Hypothalamus (tissue), 51 donors: ENCODE measurements at regions not wholly inside any gene's neighbourhood (a gene's known extent, or its start where the extent isn't known, plus 50 kb on each side); places are given as distances from the start of the nearest gene placed in this dataset.

Experiments
- DNase-seq, 51 donors: peaks; one replicate each; lab custom pipeline; 2025; lab: John Stamatoyannopoulos, UW

DNA sequence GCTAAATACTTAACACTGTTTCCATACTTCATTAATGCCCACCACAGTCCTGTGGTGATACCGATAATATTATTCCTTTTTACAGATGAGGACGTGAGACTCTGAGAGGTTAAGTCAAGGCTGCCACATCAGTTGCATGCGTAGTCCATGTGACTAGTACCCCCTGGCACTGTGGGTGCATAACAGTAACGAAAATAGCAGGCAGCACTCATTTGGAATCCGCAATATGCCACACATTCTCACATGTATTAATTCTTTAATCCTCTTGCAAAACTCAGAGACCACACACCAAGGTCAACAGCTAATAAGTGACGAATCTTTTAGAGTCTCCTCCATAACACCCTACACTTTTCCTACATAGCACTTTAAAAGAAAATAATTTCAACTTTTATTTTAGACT, 99.5 kb upstream of the HABP2 start:
- DNase-seq = no peak

DNA sequence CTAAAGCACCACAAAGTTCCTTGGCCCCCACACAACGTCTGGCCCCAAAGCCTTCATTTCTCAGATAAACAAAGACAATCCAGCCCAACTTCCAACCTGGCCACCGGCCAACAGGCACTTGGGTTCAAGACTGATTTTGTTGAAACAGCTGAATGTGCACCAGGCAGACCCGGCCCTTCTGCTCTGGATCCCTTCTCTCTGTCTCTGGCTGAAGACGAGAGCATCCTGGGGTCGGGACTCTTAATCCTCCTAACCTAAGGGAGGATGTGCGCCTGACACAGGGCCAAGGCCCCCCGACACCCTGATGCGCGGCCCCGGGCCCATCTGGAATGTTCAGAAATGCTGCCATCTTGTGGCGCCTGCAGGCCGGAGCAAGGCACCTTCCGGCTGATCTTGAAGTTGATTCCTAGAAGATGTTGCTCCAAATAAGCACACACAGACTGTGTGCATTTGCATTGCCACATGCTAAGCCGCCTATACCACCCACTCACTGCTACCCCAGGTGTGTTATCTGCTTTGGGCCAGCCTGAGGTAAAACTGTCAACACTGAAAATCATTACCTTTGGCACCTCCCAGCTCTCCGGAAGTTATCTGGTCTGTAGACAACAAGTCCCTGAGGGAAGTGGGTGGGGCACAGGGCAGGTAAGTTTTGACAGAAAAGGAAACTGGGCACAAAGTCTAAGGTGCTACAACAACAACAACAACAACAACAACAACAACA, 98.4 kb upstream of the HABP2 start:
- peak in 26 of 51 donors; percentile 4 to 52 (median 20) for DNase-seq

DNA sequence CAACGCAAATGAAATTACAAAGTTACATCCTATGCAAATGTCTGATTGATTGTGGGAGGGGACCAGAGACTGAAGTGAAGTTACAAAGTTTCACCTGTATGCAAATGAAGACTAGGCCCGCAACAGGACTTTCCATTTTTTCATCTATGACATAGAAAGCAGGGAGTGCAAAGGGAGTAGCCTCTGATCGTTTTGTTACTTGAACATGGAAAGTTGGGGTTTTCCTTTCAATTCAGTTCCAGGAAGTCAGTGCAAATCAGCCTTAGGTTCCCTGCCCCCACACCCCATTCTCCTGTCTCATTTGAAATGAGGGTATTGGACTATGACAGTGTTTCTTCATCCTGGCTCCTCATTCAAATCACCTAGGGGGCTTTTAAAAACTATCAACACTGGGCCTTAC, 96.9 kb upstream of the HABP2 start:
- no peak for DNase-seq

DNA sequence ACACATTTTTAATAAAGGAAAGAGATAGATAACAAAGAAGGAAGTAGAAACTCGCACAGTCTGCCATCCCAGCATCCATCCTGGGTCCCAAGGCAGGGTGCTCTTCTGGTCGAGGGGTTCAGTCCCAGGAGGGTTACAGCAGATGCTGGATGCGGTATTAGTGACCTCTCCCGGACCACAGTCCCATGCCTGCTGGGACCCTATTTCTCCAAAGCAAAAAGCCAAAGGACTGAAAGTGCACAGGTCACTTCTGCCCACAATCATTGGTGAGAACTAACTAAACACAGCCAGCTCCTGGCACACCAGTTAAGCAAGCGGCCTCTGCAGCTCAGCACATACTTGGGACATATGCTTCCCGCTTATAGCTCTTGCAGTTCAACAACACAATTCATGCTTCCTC, 96.1 kb upstream of the HABP2 start:
- DNase-seq = no peak

DNA sequence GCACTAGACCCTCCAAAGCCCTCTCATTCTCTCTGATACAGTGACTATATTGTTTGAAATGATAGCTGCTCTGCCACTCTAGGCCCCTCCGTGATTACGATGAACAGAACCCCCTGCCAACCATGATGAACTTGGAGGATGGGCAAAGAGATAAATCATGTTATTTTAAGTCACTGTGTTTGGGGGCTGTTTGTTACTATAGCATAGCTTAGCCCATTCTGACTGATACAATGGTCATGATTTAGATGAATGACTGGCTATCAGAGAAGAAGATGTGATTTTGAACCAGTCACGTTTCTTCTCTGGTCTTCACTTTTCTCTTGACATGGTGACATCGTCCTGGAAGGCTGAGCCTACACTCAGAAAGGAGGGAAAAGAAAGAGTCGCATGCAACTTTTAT, 95.4 kb upstream of the HABP2 start:
- DNase-seq = no peak

DNA sequence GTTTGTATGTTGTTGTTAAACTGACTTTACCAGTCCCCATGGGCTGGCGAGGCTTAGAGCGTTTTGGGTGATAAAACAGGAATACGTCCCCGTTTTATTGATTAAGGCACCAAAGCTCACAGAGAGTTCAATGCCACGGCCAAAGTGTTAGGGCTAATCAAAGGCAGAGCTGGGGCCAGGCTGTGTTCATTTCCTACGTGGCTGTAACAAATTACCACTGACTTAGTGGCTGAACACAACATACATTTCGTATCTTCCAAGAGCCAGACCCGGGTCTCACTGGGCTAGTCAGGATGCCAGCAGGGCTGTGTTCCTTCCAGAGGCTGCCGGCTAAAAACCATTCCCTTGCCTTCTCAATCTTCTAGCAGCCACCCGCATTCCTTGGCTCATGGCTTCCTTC, 94.4 kb upstream of the HABP2 start:
- no peak for DNase-seq

DNA sequence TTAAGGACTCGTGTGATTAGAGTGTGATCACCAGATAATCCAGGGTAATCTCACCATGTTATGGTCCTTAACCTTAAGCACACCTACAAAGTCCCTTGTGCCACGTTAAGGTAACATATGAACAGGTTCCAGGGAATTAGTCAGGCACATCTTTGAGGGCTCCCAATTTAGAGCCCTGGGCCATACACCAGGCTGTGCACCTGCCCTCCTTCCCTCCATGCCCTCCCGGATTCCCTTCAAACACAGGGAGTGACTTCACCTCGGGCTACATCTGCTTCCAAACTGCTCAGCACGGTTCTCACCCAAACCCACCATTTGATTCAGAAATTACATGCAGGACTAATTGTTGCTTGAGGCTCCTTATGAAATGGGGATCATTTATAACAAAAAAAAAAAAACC, 93.9 kb upstream of the HABP2 start:
- no peak for DNase-seq

DNA sequence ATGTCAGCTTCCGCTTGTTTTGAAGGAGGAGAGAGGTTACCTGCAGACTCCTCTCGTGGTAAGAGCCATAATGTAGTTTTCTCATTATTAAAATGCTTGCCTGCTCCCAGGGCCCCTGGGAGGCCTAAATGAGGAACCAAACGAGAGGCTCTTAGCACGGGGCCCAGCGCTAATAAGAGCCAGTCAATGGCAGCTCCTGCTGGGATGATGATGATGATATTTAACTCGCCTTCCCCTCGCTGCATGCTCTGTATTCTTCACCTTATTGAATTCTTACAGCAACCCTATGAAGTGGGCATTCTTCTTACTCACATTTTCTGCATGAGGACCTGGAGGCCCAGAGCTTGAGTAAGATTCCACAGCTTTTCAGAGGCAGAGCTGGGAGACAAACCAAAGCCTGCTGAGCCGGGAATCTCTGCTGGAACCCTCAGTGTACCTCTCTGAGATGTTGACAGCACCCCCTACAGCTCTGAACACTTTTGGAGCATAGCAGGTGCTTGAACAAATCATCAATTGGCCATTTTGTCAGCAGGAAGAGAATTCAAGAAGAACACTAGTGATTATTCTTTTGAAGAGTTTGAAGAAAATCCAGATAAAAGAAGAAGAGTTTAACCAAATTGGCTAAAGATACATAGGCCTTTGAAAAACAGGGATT, 93.1 kb upstream of the HABP2 start:
- no peak for DNase-seq

DNA sequence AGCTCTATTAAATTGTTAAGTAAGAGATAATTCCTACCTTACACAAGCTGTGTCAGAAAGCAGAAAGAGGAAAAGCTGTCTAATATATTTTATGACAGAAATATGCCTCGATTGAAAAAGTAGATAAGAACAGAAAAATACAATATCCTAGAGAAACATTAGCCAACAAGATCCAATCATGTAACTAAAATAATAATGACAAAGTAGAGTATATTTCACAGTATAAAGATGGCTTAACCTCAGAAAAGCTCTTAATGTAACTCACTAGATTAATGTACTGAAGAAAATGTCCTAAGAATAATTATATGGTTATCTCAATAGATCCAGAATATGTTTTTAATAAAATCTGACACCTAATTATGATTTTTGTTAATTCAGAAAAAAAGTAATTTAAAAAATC, 89.8 kb upstream of the HABP2 start:
- DNase-seq = no peak

DNA sequence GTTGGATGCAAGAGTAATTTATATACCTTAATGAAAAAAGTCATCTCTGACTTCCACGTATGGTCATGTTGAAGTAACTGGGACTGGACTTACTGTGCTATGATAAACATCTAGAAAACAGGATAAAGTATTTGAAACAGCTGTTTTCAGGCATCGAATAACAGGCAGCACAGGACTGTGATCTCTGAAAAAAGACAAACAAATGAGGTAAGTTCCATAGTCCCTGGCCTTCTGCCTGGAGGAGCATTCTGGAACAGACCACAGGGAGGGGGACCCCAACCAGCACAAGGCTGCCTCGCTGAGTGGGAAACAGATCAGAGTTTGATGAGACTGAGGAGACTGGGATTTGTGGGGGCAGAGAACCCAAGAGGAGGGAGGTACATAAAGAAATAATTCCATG, 89.1 kb upstream of the HABP2 start:
- DNase-seq = no peak

DNA sequence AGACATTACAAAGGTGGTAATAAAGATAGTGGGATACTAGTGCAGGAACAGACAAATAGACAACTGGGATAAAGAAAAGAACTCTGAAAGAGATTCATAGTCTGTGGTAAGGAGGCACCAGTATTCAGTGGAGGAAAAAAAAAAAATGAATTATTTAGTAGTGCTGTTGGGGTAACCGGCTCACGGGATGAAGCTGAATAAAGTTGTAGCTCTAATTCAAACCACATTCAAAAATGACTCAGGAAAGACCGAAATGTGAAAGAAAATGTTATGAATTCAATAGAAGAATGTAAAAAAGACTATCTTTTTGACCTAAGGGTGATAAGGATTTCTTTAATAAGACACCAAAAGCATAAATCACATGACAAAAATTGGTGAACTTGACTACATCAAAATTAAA, 83.1 kb upstream of the HABP2 start:
- no peak for DNase-seq

DNA sequence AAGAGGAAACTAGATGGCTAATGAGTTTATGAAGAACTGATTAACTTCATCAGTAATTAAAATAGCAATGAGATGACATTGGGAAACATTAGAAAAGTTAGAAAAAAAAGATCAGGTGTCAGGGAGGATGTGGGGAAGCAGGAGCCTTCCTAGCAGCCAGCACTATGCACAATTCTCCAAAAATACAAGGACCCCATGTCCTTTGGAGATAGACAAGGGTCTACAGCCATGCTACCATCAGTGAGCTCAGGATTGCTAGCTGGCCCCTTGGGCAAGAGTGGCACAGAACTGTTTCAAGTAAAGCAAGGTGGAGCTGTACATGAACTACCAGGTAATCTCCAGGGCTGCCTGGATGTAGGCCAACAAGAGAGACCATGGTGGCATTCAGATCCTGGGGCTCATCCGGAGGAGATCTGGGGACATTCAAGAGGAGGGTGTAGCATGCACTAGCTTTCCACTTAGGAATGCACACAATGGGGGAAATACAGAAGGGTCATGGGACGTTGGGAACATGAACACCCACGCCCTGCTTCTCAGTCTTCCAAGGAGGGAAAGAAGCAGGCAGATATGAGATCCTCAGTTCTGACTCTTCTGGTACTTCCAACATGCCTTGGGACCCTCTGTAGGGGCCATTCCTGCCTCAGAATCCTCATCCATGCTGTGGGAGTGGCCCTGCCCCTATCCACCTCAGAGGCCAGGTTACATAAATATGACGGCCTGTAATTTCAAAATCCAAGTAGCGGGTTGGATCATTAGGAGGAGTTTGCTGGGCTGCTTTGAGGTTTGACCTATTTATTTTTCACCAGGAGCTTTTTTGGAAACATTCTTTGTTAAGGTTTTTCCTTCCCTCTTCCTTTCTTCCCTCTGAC, 82.2 kb upstream of the HABP2 start:
- DNase-seq = no peak

DNA sequence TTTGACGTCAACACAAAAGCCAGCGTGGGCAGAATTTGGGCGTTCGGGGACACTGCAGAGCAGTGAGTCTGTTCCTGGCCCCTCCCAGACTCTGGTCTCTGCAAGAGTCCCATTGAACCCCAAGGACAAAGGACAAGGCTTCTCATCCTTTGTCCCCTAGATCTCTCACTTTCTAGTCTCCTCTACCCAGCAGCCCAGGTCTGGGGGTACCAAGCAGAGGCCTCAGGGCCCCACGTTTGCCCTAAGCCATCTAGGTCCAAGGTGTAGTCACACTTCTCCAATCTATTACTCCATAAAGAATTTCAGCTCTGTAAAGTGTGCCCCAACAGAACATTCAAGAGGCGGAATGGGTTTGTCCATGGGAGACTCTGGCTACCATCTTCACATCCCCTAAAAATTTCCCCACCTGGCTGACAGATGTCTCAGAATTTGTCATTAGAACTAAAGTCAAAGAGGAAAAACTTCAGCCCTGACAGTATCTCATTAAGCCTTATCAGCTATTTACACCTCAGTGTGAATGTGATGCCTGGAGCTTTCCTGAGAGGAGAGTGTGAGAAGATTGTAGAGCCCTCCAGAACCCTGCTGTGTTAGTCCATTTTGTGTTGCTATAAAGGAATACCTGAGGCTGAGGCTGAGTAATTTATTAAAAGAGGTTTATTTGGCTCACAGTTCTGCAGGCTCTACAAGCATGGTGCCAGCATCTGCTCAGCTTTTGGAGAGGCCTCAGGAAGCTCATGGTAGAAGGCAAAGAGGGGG, 81.4 kb upstream of the HABP2 start:
- no peak for DNase-seq

DNA sequence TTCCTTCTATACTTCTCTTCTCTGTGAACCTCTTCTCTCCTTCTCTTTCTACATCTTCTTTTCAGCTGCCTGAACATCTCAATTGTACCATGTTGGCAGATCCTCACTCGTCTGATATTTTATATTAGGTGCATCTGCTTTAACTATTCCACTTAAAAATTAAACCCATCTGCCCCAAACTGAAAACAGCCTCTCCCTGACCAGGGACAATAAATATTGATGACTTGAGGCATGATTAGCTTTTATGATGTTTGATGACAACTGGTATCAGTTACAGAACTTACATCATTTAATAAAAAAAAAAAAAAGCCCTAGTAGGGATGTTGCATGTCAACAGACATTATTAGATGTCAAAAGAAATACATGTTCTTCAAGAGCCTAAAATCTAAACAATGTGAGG, 79.8 kb upstream of the HABP2 start:
- DNase-seq = no peak

DNA sequence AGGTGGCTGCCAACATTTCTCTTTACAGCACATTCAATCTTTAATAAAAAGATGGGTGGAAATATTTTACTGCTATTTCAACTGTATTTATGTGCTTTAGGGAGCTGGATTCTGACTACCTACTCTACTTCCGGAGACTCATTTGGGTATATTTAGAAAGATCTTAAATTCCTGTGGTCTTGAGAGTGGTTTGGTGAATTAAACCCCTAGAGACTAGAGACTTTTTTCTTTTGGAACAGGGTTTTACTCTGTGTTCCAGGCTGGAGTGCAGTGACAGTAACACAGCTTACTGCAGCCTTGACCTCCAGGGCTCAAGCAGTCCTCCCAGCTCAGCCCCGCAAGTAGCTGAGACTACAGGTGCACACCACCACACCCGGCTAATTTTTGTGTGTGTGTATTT, 79.0 kb upstream of the HABP2 start:
- no peak for DNase-seq

DNA sequence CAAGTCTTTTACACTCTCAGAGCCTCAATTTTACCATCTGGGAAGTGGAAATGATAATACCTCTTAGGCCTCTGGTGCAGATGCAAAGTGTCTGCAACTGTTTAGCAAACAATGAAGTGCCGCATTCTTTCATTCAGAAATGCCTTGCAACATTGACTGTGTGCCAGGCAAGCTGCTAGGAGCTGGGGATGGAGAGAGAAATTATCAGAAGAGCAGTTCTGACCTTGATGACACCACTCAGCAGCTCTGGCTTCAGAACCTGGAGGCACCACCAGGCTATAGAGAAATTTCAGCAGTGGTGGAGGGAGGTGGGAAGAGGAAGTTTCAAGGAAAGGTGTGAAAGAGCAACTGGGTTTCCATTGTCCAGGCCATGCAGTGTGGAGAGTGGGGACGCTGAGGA, 78.1 kb upstream of the HABP2 start:
- no peak for DNase-seq

DNA sequence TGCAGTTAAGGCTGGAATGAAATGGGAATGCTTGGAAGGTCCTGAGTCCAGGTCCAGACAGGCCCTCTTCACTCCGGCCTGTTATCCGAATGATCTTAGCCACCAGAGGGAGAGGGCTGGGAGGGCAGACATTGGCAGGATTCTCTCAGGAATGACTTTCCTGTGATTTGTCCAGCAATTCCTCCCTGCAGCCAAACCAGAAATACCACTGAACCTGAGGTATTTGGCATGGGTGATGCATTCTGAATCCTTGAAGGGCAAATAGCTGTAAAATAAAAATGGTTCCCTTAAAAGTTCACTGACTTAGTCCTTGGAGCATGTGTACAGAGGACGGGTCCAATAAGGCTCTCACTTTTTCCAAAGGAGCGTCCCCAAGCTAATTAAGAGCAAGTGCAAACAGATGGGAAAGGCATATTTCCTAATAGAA, 77.5 kb upstream of the HABP2 start:
- DNase-seq = no peak

DNA sequence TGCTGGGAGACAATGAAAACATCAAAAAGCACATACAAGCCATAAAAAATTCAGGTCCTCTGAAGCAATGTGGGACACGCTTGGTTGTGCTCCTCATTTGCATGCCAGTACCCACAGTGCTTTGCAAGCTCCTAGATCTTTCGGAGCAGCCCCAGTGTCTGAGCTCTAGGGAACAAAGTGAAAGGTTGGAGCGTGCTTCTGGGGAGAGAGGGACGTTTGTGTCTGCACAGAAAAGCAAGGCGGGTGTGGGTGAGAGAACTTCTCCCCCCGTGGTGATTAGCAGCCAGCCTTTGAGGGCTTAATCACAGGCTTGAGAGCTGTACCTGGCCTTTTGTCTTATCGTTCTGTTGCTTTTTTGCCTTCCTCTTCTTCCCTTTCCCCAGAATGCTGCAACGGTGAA, 76.7 kb upstream of the HABP2 start:
- peak in 5 of 51 donors; percentile 2 to 10 (median 7) for DNase-seq

DNA sequence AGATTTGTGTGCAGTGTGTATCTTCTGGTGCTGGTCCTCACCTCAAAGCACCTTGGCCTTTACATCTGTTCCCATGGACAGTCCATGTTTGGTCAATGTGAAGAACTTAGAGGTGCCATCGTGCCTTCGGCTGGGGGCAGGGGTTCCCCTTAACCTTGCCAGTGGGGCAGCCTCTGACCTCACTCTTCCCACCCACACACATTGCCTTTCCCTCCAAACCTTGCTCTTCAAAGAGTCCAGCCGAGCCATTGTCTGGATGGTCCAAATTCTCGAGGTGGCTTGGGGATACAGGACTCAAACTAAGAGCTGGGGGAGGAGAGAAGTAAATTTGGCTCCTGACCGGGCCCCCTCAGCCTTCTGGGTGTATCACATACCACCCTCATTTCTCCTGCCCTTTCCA, 76.2 kb upstream of the HABP2 start:
- DNase-seq = no peak

DNA sequence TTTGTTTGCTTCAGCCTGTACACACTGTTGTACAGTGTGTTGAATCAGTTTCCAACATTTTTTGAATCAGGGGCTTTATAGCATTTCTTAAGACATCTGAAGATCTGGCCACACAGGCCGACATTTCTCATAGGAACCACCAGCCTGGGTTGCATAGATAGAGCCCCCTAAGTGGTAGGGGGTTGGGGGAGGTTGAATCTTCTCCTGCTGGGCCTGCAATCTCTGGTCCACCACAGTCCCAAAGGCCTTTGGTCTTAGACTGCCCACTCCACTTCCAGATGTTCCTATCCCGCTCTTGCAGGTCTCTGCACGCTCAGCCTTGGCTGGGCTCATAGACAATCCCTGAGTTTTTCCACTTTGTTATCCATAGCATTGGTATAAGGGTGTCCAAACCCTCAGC, 75.4 kb upstream of the HABP2 start:
- no peak for DNase-seq
